ENCODE measurements at regions not wholly inside any gene's neighbourhood (a gene's known extent, or its start where the extent isn't known, plus 50 kb on each side); places are given as distances from the start of the nearest gene placed in this dataset.

GRCh38 chr1:218967254-218967653 lies 206.4 kb upstream of the LYPLAL1 start:
- no peak for TF ChIP-seq CTCF (IDR thresholded peaks at IDR 0.05; ENCODE audit: low read depth, low read length, missing control alignments)
- DNase-seq (ENCODE audit: extremely low read depth, low read depth): no peak
- H3K4me3 ChIP-seq (replicated peaks; ENCODE audit: low read depth, low read length): no peak overlapping the region

- no peak for TF ChIP-seq CTCF (IDR thresholded peaks at IDR 0.05; ENCODE audit: low read depth, low read length, missing control alignments)
- DNase-seq (ENCODE audit: extremely low read depth, low read depth): no peak
- H3K4me3 ChIP-seq (replicated peaks; ENCODE audit: low read depth, low read length): no peak overlapping the region
Observed at GRCh38 chr1:218967836-218968235, 205.8 kb upstream of the LYPLAL1 start.

GRCh38 chr1:218969006-218969405 lies 204.7 kb upstream of the LYPLAL1 start:
- no peak overlapping the region for H3K4me3 ChIP-seq (replicated peaks; ENCODE audit: low read depth, low read length)
- TF ChIP-seq CTCF (IDR thresholded peaks at IDR 0.05; ENCODE audit: low read depth, low read length, missing control alignments): no peak
- DNase-seq (ENCODE audit: extremely low read depth, low read depth): no peak

GRCh38 chr1:218970397-218970990 lies 203.2 kb upstream of the LYPLAL1 start:
- no peak for DNase-seq (ENCODE audit: extremely low read depth, low read depth)
- TF ChIP-seq CTCF (IDR thresholded peaks at IDR 0.05; ENCODE audit: low read depth, low read length, missing control alignments): no peak
- H3K4me3 ChIP-seq (replicated peaks; ENCODE audit: low read depth, low read length): no peak overlapping the region

GRCh38 chr1:218971156-218971555 lies 202.5 kb upstream of the LYPLAL1 start:
- no peak overlapping the region for H3K4me3 ChIP-seq (replicated peaks; ENCODE audit: low read depth, low read length)
- TF ChIP-seq CTCF (IDR thresholded peaks at IDR 0.05; ENCODE audit: low read depth, low read length, missing control alignments): no peak

GRCh38 chr1:218980881-218981280 lies 192.8 kb upstream of the LYPLAL1 start:
- H3K4me3 ChIP-seq (replicated peaks; ENCODE audit: low read depth, low read length): no peak overlapping the region
- no peak for TF ChIP-seq CTCF (IDR thresholded peaks at IDR 0.05; ENCODE audit: low read depth, low read length, missing control alignments)
- no peak for DNase-seq (ENCODE audit: extremely low read depth, low read depth)

More at GRCh38 chr1:218971156-218971555, 202.5 kb upstream of the LYPLAL1 start:
- DNase-seq (ENCODE audit: extremely low read depth, low read depth): no peak

GRCh38 chr1:218982482-218982881 lies 191.2 kb upstream of the LYPLAL1 start:
- no peak for DNase-seq (ENCODE audit: extremely low read depth, low read depth)
- TF ChIP-seq CTCF (IDR thresholded peaks at IDR 0.05; ENCODE audit: low read depth, low read length, missing control alignments): no peak
- no peak overlapping the region for H3K4me3 ChIP-seq (replicated peaks; ENCODE audit: low read depth, low read length)
